ENCODE measurements at regions not wholly inside any gene's neighbourhood (a gene's known extent, or its start where the extent isn't known, plus 50 kb on each side); places are given as distances from the start of the nearest gene placed in this dataset.
"Not testable (repeated sequence)": the region's sequence is repeated elsewhere in the genome, so short reads cannot be mapped to it uniquely, and the experiment has no call there.

GRCh38 chr7:82559193-82559805 is 115.7 kb upstream of the CACNA2D1 start:
- DNase-seq, result no peak

- DNase-seq, result no peak
These were observed 106.2 kb upstream of the CACNA2D1 start for GRCh38 chr7:82549616-82550285.

- no peak for DNase-seq
These were observed 104.6 kb upstream of the CACNA2D1 start for GRCh38 chr7:82548141-82548688.

GRCh38 chr7:82542665-82543064 is 99.1 kb upstream of the CACNA2D1 start:
- DNase-seq, result no peak

GRCh38 chr7:82539969-82540368 is 96.4 kb upstream of the CACNA2D1 start:
- DNase-seq, result no peak

GRCh38 chr7:82534684-82535083 is 91.1 kb upstream of the CACNA2D1 start:
- DNase-seq, result no peak

GRCh38 chr7:82530361-82530760 is 86.8 kb upstream of the CACNA2D1 start:
- DNase-seq, result no peak

- DNase-seq, result no peak
These were observed 85.2 kb upstream of the CACNA2D1 start for GRCh38 chr7:82528577-82529310.

- DNase-seq, result no peak
These were observed 84.3 kb upstream of the CACNA2D1 start for GRCh38 chr7:82527851-82528250.

GRCh38 chr7:82521906-82522445 is 78.4 kb upstream of the CACNA2D1 start:
- no peak for DNase-seq

- no peak for DNase-seq
These were observed 73.5 kb upstream of the CACNA2D1 start for GRCh38 chr7:82517050-82517449.

GRCh38 chr7:82511542-82511941 is 68.0 kb upstream of the CACNA2D1 start:
- no peak for DNase-seq

- DNase-seq, result no peak
These were observed 64.5 kb upstream of the CACNA2D1 start for GRCh38 chr7:82507976-82508677.

- DNase-seq, result no peak
These were observed 63.9 kb upstream of the CACNA2D1 start for GRCh38 chr7:82507365-82507975.

- no peak for DNase-seq
These were observed 63.1 kb upstream of the CACNA2D1 start for GRCh38 chr7:82506702-82507101.

- DNase-seq, result no peak
These were observed 62.6 kb upstream of the CACNA2D1 start for GRCh38 chr7:82506208-82506607.

GRCh38 chr7:82501346-82501745 is 57.8 kb upstream of the CACNA2D1 start:
- no peak for DNase-seq

- not testable (repeated sequence) for DNase-seq
These were observed 56.0 kb upstream of the CACNA2D1 start for GRCh38 chr7:82499546-82499945.

- no peak for DNase-seq
These were observed 50.8 kb upstream of the CACNA2D1 start for GRCh38 chr7:82494420-82494819.
